Uterus (tissue), 3 donors: ENCODE measurements at regions not wholly inside any gene's neighbourhood (a gene's known extent, or its start where the extent isn't known, plus 50 kb on each side); places are given as distances from the start of the nearest gene placed in this dataset.

Experiments used
- DNase-seq, 2 donors: peaks; one replicate each; pipeline ENCODE4 v3.0.0-alpha.2; 2019 to 2020
- H3K27ac ChIP-seq, 2 donors: fragments of 200-600 bp; sonication (generic); 1 replicate in 1 of 2; 2 replicates in 1 of 2; pipeline ENCODE4 v1.5.1; 2016 to 2018
- H3K27me3 ChIP-seq, 2 donors: fragments of 200-600 bp; sonication (generic); one replicate each; pipeline ENCODE4 v1.5.1; 2018 to 2019; ENCODE audit warnings: control low read depth in 1 of 2
- H3K36me3 ChIP-seq, 2 donors: fragments of 200-600 bp; sonication (generic); one replicate each; pipeline ENCODE4 v1.5.1; 2019; ENCODE audit warnings: control low read depth in 1 of 2
- H3K4me1 ChIP-seq, 2 donors: fragments of 200-600 bp; sonication (generic); one replicate each; pipeline ENCODE4 v1.5.1; 2018 to 2019; ENCODE audit warnings: control low read depth in 1 of 2
- H3K4me3 ChIP-seq, 2 donors: fragments of 200-600 bp; sonication (generic); 1 replicate in 1 of 2; 2 replicates in 1 of 2; pipeline ENCODE4 v1.5.1; 2018 to 2019; ENCODE audit warnings: mild to moderate bottlenecking in 1 of 2
- H3K9me3 ChIP-seq, 2 donors: fragments of 200-600 bp; sonication (generic); one replicate each; pipeline ENCODE4 v1.5.1; 2019; ENCODE audit warnings: control low read depth in 1 of 2
- POLR2A ChIP-seq, 2 donors: fragments of 450-650 bp; IDR thresholded peaks; one replicate each; pipeline ENCODE4 v1.6.1; 2016; ENCODE audit warnings: antibody characterized with exemption in 2 of 2, mild to moderate bottlenecking in 1 of 2, moderate library complexity in 1 of 2
- intact Hi-C: fragments of 100-400 bp; cut with DNase I; formaldehyde crosslinking; loops from one replicate; pipeline ENCODE4 v1.15.1; 2023; ENCODE audit warnings: low total_unique reads
- TF ChIP-seq, protein P1 (sequence below), 4 experiments: fragments of 200-600 bp in 2 of 4; fragments of 450-650 bp in 2 of 4; sonication (generic) in 2 of 4; IDR thresholded peaks; one replicate each; pipeline ENCODE4 v1.5.1; 2016 to 2019; ENCODE audit warnings: antibody characterized with exemption in 4 of 4, mild to moderate bottlenecking in 2 of 4, moderate library complexity in 1 of 4
- donor health status: DM: yes; HTN: yes; CAD: no.

DNA sequence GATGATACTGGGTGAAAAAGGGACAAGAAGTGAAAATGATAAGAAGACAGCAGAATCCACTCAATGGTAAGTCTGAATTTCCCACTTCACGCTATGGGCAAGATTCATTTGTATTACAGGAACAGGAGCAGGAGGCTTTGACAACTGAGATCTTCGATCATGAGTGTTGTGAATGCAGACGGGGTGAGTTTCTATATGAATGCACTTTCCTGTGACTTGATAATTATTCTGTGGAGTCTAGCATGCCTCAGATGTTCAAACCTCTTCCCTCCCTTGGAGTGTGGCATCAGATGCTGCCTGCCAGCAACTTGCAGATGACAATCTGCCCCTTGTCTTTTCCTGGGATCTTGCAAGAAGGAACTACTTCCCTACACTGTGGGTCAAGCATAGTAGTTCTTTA, 225.4 kb downstream of the HLX start:
- H3K36me3 ChIP-seq = no peaks in the 10 kb centered on the region
- intact Hi-C loops = no loop called here
- H3K9me3 ChIP-seq = no peaks in the 10 kb centered on the region
- no peak overlapping the region for H3K27ac ChIP-seq
- H3K4me3 ChIP-seq = no peak overlapping the region
- no peaks in the 10 kb centered on the region for H3K4me1 ChIP-seq
- no peak for DNase-seq
- TF ChIP-seq, protein P1, sequence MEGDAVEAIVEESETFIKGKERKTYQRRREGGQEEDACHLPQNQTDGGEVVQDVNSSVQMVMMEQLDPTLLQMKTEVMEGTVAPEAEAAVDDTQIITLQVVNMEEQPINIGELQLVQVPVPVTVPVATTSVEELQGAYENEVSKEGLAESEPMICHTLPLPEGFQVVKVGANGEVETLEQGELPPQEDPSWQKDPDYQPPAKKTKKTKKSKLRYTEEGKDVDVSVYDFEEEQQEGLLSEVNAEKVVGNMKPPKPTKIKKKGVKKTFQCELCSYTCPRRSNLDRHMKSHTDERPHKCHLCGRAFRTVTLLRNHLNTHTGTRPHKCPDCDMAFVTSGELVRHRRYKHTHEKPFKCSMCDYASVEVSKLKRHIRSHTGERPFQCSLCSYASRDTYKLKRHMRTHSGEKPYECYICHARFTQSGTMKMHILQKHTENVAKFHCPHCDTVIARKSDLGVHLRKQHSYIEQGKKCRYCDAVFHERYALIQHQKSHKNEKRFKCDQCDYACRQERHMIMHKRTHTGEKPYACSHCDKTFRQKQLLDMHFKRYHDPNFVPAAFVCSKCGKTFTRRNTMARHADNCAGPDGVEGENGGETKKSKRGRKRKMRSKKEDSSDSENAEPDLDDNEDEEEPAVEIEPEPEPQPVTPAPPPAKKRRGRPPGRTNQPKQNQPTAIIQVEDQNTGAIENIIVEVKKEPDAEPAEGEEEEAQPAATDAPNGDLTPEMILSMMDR (IDR thresholded peaks at IDR 0.05) = no peak
- TF ChIP-seq POLR2A (IDR thresholded peaks at IDR 0.05) = no peak
- H3K27me3 ChIP-seq = no peaks in the 10 kb centered on the region

DNA sequence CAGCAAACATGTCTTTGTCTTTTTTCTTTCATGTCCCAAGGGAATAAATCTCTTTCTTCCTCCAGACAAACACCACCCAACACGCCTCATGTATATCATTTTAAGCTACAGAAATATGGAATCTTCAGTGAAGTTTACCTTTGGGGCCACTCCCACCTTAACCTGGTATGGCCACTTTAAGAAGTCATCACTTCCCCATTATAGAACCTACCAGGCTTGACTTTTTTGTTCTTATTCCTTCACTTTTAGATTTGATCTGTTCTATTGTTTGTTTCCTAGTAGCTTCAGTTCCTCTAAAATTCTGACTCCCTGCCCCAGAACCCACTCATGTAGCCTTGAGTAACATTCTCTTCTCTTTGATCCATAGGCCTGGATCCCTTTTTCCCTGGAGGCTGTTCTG, 226.3 kb downstream of the HLX start:
- DNase-seq = no peak
- no peaks in the 10 kb centered on the region for H3K36me3 ChIP-seq
- H3K27ac ChIP-seq = no peak overlapping the region
- TF ChIP-seq, protein P1 (IDR thresholded peaks at IDR 0.05) = no peak
- TF ChIP-seq POLR2A (IDR thresholded peaks at IDR 0.05) = no peak
- no peaks in the 10 kb centered on the region for H3K27me3 ChIP-seq
- H3K4me3 ChIP-seq = no peak overlapping the region
- no peaks in the 10 kb centered on the region for H3K4me1 ChIP-seq
- H3K9me3 ChIP-seq = no peaks in the 10 kb centered on the region
- intact Hi-C loops = no loop called here

DNA sequence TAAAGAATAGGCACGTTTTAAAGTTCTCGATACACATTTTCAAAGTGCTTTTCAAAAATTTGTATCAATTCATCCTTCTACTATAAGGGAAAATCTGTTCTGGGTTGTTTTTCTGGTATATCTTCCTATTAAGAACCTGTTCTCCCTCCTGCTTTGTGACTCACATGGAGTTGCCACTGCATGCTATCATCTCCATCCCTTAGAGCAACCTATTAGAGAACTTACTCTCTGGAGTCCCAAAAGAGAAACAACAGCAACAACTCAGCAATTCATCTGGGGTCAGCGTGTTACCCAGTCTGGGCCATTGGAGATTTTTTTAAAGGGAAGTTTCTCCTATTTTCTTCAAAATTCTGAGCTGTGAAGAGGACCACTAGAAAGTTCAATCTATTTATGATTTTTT, 227.4 kb downstream of the HLX start:
- Histone ChIP-seq H3K36me3 (no peaks in the 10 kb centered on the region), H3K27ac (no peak overlapping the region)
- no peak for DNase-seq

DNA sequence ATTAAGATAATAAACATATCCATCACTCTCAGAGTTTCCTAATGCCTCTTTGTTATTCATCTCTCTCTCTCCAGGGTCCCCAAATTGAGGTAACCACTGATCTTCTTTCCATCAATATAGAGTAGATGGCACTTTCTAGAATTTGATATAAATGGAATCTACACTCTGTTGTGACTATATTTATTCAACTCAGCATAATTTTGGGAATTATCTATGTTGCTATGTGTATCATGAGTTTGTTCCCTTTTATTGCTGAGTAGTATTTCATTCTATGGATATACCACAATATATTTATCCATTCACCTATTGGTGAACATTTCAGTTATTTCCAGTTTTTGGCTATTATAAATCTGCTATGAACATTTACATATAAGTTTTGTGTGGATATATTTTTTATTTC, 230.7 kb downstream of the HLX start:
- Histone ChIP-seq H3K4me1 (no peaks in the 10 kb centered on the region), H3K9me3 (no peaks in the 10 kb centered on the region), H3K27me3 (no peaks in the 10 kb centered on the region), H3K27ac (no peak overlapping the region), H3K4me3 (no peak overlapping the region), H3K36me3 (no peaks in the 10 kb centered on the region)
- intact Hi-C loops = no loop called here
- no peak for DNase-seq
- TF ChIP-seq POLR2A (IDR thresholded peaks at IDR 0.05) = no peak
- TF ChIP-seq, protein P1 (IDR thresholded peaks at IDR 0.05) = no peak

More for the DNA sequence above, 227.4 kb downstream of the HLX start:
- intact Hi-C loops = no loop called here
- Histone ChIP-seq H3K9me3 (no peaks in the 10 kb centered on the region), H3K4me3 (no peak overlapping the region), H3K4me1 (no peaks in the 10 kb centered on the region), H3K27me3 (no peaks in the 10 kb centered on the region)
- TF ChIP-seq, protein P1 (IDR thresholded peaks at IDR 0.05) = no peak
- no peak for TF ChIP-seq POLR2A (IDR thresholded peaks at IDR 0.05)

DNA sequence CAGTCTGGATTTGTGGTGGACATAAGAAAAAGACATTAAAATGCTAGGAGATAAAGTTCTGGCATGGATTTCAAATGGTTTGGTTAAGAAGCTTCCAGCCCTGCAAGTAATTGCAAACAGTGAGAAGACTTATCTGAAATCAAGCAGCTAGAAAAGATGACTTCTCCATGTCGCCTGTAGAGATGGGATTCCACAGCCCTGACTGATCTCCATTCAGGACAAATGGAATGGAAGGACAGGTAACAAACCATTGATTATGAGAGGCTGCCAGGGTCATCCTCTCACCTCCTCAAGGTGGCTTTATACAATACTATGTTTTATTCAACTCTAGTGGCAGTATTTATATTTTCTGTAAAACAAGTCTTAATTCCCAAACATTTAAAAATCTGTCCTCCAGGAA, 237.9 kb downstream of the HLX start:
- Histone ChIP-seq H3K27me3 (no peaks in the 10 kb centered on the region), H3K36me3 (no peaks in the 10 kb centered on the region), H3K27ac (no peak overlapping the region), H3K4me3 (no peak overlapping the region), H3K9me3 (no peaks in the 10 kb centered on the region), H3K4me1 (no peaks in the 10 kb centered on the region)
- no peak for DNase-seq
- intact Hi-C loops = no loop called here
- TF ChIP-seq POLR2A (IDR thresholded peaks at IDR 0.05) = no peak
- TF ChIP-seq, protein P1 (IDR thresholded peaks at IDR 0.05) = no peak
